Upper lobe of left lung (tissue), 6 donors: ENCODE measurements at regions not wholly inside any gene's neighbourhood (a gene's known extent, or its start where the extent isn't known, plus 50 kb on each side); places are given as distances from the start of the nearest gene placed in this dataset.

Source experiments
- ATAC-seq, 2 donors: fragments of 200-7000 bp; cut with Tn5 transposase; one replicate each; pipeline ENCODE4 v1.9.1; 2022; ENCODE audit warnings: mild to moderate bottlenecking in 2 of 2, moderate library complexity in 2 of 2; ENCODE audit not compliant: low FRiP score in 2 of 2
- DNase-seq, 2 donors: peaks; one replicate each; pipeline ENCODE4 v3.0.0-alpha.2; 2019 to 2020
- H3K27ac ChIP-seq, 4 donors: fragments of 200-600 bp; sonication (generic); one replicate each; pipeline ENCODE4 v1.5.1; 2016 to 2019
- H3K27me3 ChIP-seq, 4 donors: fragments of 200-600 bp; sonication (generic); one replicate each; pipeline ENCODE4 v1.5.1; 2017 to 2019
- H3K36me3 ChIP-seq, 4 donors: fragments of 200-600 bp; sonication (generic); one replicate each; pipeline ENCODE4 v1.5.1; 2016 to 2019
- H3K4me1 ChIP-seq, 4 donors: fragments of 200-600 bp; sonication (generic); one replicate each; pipeline ENCODE4 v1.5.1; 2018 to 2019
- H3K4me3 ChIP-seq, 4 donors: fragments of 200-600 bp; sonication (generic); one replicate each; pipeline ENCODE4 v1.5.1; 2017 to 2019; ENCODE audit warnings: mild to moderate bottlenecking in 2 of 4, moderate library complexity in 1 of 4
- H3K9me3 ChIP-seq, 4 donors: fragments of 200-600 bp; sonication (generic); one replicate each; pipeline ENCODE4 v1.5.1; 2018 to 2019
- EP300 ChIP-seq, 4 donors: sonication (generic); formaldehyde crosslinking; IDR thresholded peaks; one replicate each; pipeline ENCODE4 v1.5.1; 2017; ENCODE audit warnings: antibody characterized with exemption in 4 of 4, control low read depth in 2 of 4
- POLR2A ChIP-seq, 4 donors: fragments of 450-650 bp; IDR thresholded peaks; one replicate each; pipeline ENCODE4 v1.5.1; 2016 to 2017; ENCODE audit warnings: antibody characterized with exemption in 4 of 4, mild to moderate bottlenecking in 2 of 4
- POLR2AphosphoS5 ChIP-seq, 2 donors: sonication (generic); formaldehyde crosslinking; IDR thresholded peaks; one replicate each; pipeline ENCODE4 v1.5.1; 2017; ENCODE audit warnings: antibody characterized with exemption in 2 of 2
- WGBS, 2 donors: methylation state at CpG; one replicate each; pipeline ENCODE4 v1.1.5; 2017 to 2018; 5-methylcytosine and 5-hydroxymethylcytosine counted together
- TF ChIP-seq, protein P1 (sequence below), 6 experiments: fragments of 450-650 bp in 4 of 6; fragments of 200-600 bp in 2 of 6; sonication (generic) in 2 of 6; IDR thresholded peaks; one replicate each; pipeline ENCODE4 v1.5.1; 2016 to 2019; ENCODE audit warnings: antibody characterized with exemption in 6 of 6
- donor health status: DM: no; HTN: no; CAD: no; lungs with moderate emphysema.
- donor health status: DM: no; HTN: yes; CAD: no; lungs with severe emphysema.

- Histone ChIP-seq H3K27ac (no peak overlapping the region), H3K4me3 (no peak overlapping the region), H3K4me1 (no peaks in the 10 kb centered on the region), H3K9me3 (no peaks in the 10 kb centered on the region), H3K36me3 (no peaks in the 10 kb centered on the region), H3K27me3 (no peaks in the 10 kb centered on the region)
- WGBS, 2 donors = 90% methylated on average over 2 of the region's 2 CpGs
- ATAC-seq (no peak), DNase-seq (no peak)
- TF ChIP-seq POLR2A (IDR thresholded peaks at IDR 0.05) = no peak
- TF ChIP-seq, protein P1, sequence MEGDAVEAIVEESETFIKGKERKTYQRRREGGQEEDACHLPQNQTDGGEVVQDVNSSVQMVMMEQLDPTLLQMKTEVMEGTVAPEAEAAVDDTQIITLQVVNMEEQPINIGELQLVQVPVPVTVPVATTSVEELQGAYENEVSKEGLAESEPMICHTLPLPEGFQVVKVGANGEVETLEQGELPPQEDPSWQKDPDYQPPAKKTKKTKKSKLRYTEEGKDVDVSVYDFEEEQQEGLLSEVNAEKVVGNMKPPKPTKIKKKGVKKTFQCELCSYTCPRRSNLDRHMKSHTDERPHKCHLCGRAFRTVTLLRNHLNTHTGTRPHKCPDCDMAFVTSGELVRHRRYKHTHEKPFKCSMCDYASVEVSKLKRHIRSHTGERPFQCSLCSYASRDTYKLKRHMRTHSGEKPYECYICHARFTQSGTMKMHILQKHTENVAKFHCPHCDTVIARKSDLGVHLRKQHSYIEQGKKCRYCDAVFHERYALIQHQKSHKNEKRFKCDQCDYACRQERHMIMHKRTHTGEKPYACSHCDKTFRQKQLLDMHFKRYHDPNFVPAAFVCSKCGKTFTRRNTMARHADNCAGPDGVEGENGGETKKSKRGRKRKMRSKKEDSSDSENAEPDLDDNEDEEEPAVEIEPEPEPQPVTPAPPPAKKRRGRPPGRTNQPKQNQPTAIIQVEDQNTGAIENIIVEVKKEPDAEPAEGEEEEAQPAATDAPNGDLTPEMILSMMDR (IDR thresholded peaks at IDR 0.05) = no peak
- TF ChIP-seq EP300 (IDR thresholded peaks at IDR 0.05) = no peak
- TF ChIP-seq POLR2AphosphoS5 (IDR thresholded peaks at IDR 0.05) = no peak
Observed at GRCh38 chr1:101508913-101509312, 272.1 kb downstream of the S1PR1 start.

- TF ChIP-seq, protein P1 (IDR thresholded peaks at IDR 0.05) = no peak
- TF ChIP-seq POLR2AphosphoS5 (IDR thresholded peaks at IDR 0.05) (no peak), POLR2A (IDR thresholded peaks at IDR 0.05) (no peak), EP300 (IDR thresholded peaks at IDR 0.05) (no peak)
- H3K27ac ChIP-seq = no peak overlapping the region
- no peak for ATAC-seq
Observed at GRCh38 chr1:101509370-101509769, 272.6 kb downstream of the S1PR1 start.

DNA sequence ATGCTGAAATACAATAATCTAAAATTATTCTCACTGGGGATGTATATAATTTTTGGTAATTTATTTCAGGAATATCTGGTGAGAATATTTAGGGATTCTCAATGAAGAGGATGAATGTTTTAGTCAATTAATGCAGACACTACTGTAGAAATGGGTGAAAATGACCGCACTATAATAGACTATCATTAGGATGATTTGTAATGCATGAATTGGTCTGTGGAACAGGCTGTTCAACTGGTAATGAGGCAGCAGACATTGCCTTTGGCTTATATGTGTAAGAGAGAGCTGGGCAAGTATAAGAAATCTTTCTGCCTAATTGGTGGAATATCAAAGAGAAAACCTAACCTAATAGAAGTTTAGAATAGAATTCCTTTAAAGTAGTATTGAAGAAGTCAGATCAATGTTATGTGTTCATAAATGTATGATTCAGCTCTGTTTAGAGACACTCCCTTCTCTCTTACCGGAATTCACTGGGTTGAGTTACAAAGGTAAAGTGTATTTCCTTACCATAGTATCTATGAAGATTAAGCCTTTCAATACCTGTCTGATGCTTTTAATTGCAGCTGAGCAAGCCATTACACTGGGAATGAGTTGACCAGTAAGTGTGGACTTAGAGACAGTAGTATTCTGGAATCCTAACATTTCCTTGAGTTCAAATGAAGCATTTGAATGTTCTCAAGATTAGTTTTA is 274.5 kb downstream of the S1PR1 start:
- H3K27ac ChIP-seq = no peak overlapping the region
- no peaks in the 10 kb centered on the region for H3K4me1 ChIP-seq
- H3K27me3 ChIP-seq = no peaks in the 10 kb centered on the region
- no peak overlapping the region for H3K4me3 ChIP-seq
- DNase-seq (no peak), ATAC-seq (no peak)
- no peak for TF ChIP-seq POLR2AphosphoS5 (IDR thresholded peaks at IDR 0.05)
- TF ChIP-seq EP300 (IDR thresholded peaks at IDR 0.05) = no peak
- TF ChIP-seq, protein P1 (IDR thresholded peaks at IDR 0.05) = no peak
- TF ChIP-seq POLR2A (IDR thresholded peaks at IDR 0.05) = no peak
- H3K36me3 ChIP-seq = no peaks in the 10 kb centered on the region
- H3K9me3 ChIP-seq = no peaks in the 10 kb centered on the region
- 91 to 97% methylated on average over 2 of the region's 2 CpGs for WGBS, 2 donors

More at GRCh38 chr1:101509370-101509769, 272.6 kb downstream of the S1PR1 start:
- no peak for DNase-seq
- no peaks in the 10 kb centered on the region for H3K9me3 ChIP-seq
- no peaks in the 10 kb centered on the region for H3K4me1 ChIP-seq
- 67 to 79% methylated on average over 1 of the region's 1 CpG for WGBS, 2 donors
- no peak overlapping the region for H3K4me3 ChIP-seq
- no peaks in the 10 kb centered on the region for H3K27me3 ChIP-seq
- H3K36me3 ChIP-seq = no peaks in the 10 kb centered on the region

DNA sequence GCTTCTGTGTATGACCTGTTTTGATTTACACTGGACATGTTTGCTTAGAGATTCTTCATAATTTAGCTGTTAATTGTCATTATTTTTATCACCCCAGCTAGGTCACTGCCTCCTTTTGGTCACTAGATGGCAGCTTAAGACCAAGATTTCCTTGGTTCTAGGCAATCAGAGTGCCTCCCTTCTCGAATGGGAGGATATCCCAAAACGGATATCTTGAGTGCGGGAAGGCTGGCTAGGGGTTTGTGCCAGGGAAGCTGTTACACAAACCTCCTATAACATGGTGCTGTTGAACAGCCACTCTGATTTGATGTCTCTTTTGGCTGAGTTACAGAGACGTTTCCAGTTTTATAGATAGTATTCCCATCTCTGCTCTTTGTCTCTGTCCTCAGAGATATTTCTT is 283.5 kb downstream of the S1PR1 start:
- DNase-seq (no peak), ATAC-seq (peak in 1 of 2 donors; percentile 64)
- no peaks in the 10 kb centered on the region for H3K9me3 ChIP-seq
- 4 to 5% methylated on average over 4 of the region's 4 CpGs for WGBS, 2 donors
- H3K27me3 ChIP-seq = no peaks in the 10 kb centered on the region
- no peak overlapping the region for H3K4me3 ChIP-seq
- TF ChIP-seq, protein P1 (IDR thresholded peaks at IDR 0.05) = peak; percentile 29 to 68 (median 50)
- no peak for TF ChIP-seq EP300 (IDR thresholded peaks at IDR 0.05)
- no peak for TF ChIP-seq POLR2A (IDR thresholded peaks at IDR 0.05)
- TF ChIP-seq POLR2AphosphoS5 (IDR thresholded peaks at IDR 0.05) = no peak
- H3K27ac ChIP-seq = no peak overlapping the region
- H3K4me1 ChIP-seq = no peaks in the 10 kb centered on the region
- H3K36me3 ChIP-seq = no peaks in the 10 kb centered on the region

DNA sequence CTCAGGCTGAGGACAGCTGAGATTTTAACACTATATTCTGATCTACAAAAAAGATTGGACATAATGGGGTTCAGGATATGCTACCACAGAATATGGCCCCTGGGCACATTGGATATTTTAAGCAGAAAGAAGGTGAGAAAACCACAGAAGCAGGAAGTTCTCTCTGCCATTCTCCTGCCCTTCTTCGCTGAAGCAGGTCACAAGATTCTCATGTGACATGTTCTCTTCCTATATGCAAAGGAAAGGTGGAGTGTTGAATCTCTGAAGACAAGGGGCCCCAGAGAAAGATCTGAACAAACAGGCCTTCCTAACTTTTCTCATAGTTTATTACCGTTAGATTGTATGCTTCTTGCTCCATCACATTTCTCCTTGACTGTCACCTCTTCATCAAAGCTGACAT is 285.7 kb downstream of the S1PR1 start:
- Histone ChIP-seq H3K27ac (no peak overlapping the region), H3K27me3 (no peaks in the 10 kb centered on the region), H3K9me3 (no peaks in the 10 kb centered on the region), H3K4me1 (no peaks in the 10 kb centered on the region), H3K36me3 (no peaks in the 10 kb centered on the region), H3K4me3 (no peak overlapping the region)
- no peak for ATAC-seq
- 77 to 78% methylated on average over 2 of the region's 2 CpGs for WGBS, 2 donors
- DNase-seq = no peak
- TF ChIP-seq POLR2A (IDR thresholded peaks at IDR 0.05) (no peak), EP300 (IDR thresholded peaks at IDR 0.05) (no peak), POLR2AphosphoS5 (IDR thresholded peaks at IDR 0.05) (no peak)
- TF ChIP-seq, protein P1 (IDR thresholded peaks at IDR 0.05) = no peak
